Progenitor cell of endocrine pancreas (in vitro differentiated cells): ENCODE measurements at regions not wholly inside any gene's neighbourhood (a gene's known extent, or its start where the extent isn't known, plus 50 kb on each side); places are given as distances from the start of the nearest gene placed in this dataset.

Source experiments
- DNase-seq: peaks from one replicate; pipeline ENCODE4 v3.0.0; 2021; ENCODE audit warnings: low spot score; ENCODE audit not compliant: unreplicated experiment
- H3K27ac Mint-ChIP-seq: 2 replicates; pipeline ENCODE4 v1.8.0; 2021; ENCODE audit warnings: mild to moderate bottlenecking, moderate library complexity, mixed read lengths
- H3K27me3 Mint-ChIP-seq: 2 replicates; pipeline ENCODE4 v1.8.0; 2021; ENCODE audit warnings: mixed read lengths
- H3K36me3 Mint-ChIP-seq: 2 replicates; pipeline ENCODE4 v1.8.0; 2022; ENCODE audit warnings: mixed read lengths; ENCODE audit not compliant: insufficient read depth
- H3K4me1 Mint-ChIP-seq: 2 replicates; pipeline ENCODE4 v1.8.0; 2021; ENCODE audit warnings: low read depth, mixed read lengths
- H3K4me3 Mint-ChIP-seq: 2 replicates; pipeline ENCODE4 v1.8.0; 2021; ENCODE audit warnings: low read depth, mild to moderate bottlenecking, moderate library complexity, mixed read lengths
- H3K9me3 Mint-ChIP-seq: 2 replicates; pipeline ENCODE4 v1.8.0; 2021; ENCODE audit warnings: low read depth, mixed read lengths
- TF ChIP-seq, protein P1 (sequence below): fragments of 200-600 bp; sonication (generic); IDR thresholded peaks from one replicate; pipeline ENCODE4 v1.5.0; 2021; ENCODE audit warnings: antibody characterized with exemption, mild to moderate bottlenecking; ENCODE audit not compliant: unreplicated experiment

DNA sequence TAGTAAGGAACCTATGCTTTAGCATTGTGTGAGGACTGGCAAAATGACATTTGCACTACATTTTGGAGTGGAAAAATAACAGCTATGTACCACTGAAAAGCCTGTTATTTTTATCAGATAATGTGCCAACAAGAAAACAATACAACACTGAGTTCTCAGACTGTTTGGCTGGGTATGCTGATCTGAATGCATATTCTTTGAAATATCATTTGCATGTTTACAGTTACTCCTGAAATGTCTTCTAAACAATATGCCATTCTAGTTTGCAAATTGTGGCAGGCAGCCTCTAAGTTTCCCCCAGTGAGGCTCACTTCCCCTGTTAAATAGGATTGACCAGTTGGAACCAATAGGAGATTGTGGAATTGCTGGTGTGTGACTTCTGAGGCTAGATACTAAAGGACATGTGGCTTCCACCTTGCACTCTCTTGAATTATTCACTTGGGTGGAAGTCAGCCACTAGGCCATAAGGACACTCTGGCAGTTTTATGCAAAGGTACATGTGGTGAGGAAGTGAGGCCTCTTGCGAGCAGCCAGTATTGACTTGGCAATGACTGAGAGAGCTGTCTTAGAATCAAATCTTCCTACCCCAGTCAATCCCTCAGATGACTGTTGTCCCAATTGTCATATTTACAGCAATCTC is 250.4 kb upstream of the PCSK5 start:
- Mint-ChIP-seq H3K9me3 (no peaks in the 10 kb centered on the region), H3K27ac (no peak overlapping the region), H3K36me3 (no peaks in the 10 kb centered on the region), H3K27me3 (no peaks in the 10 kb centered on the region), H3K4me1 (no peaks in the 10 kb centered on the region), H3K4me3 (no peak overlapping the region)
- TF ChIP-seq, protein P1, sequence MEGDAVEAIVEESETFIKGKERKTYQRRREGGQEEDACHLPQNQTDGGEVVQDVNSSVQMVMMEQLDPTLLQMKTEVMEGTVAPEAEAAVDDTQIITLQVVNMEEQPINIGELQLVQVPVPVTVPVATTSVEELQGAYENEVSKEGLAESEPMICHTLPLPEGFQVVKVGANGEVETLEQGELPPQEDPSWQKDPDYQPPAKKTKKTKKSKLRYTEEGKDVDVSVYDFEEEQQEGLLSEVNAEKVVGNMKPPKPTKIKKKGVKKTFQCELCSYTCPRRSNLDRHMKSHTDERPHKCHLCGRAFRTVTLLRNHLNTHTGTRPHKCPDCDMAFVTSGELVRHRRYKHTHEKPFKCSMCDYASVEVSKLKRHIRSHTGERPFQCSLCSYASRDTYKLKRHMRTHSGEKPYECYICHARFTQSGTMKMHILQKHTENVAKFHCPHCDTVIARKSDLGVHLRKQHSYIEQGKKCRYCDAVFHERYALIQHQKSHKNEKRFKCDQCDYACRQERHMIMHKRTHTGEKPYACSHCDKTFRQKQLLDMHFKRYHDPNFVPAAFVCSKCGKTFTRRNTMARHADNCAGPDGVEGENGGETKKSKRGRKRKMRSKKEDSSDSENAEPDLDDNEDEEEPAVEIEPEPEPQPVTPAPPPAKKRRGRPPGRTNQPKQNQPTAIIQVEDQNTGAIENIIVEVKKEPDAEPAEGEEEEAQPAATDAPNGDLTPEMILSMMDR, result no peak
- no peak for DNase-seq

DNA sequence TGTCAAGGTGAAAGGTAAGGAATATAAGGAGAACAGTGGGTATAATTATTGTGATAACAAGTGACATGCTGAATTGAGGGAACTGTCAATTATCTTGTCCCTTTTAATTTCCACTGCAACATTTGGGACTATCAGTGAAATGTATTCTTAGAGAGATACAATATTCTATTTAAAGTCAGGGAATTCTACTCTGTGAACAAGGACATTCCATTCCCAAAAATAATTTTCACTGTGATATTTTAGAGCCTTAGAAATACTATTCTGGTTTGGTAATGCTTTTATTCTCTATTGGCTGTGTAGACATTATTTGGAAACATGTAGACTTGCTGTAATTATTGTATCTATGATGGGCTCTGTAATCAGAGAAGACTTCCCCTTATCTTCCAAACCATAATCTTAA is 248.0 kb upstream of the PCSK5 start:
- DNase-seq, result no peak
- Mint-ChIP-seq H3K4me3 (no peak overlapping the region), H3K27me3 (no peaks in the 10 kb centered on the region), H3K27ac (no peak overlapping the region), H3K9me3 (no peaks in the 10 kb centered on the region), H3K36me3 (no peaks in the 10 kb centered on the region), H3K4me1 (no peaks in the 10 kb centered on the region)
- TF ChIP-seq, protein P1, result no peak

DNA sequence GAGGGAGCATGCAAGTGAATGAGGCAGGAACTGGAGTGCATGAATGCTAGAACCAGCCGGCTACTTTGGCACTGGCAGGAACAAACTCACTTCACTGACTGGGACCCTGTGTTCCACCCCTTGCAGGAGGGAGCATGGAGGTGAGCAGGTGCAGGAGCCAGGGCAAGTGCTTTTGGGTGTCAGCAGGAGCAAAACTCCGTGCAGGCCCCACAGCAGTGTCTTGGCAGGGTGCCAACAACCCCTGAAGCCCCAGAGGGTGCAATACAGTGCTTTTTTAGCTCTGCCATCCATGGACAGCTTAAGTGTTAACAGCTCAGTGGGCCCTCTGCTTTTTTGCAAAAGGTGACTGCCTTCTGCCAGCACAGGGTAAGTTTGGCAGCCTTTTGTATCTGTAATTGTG is 245.8 kb upstream of the PCSK5 start:
- H3K27me3 Mint-ChIP-seq, result no peaks in the 10 kb centered on the region
- H3K4me3 Mint-ChIP-seq, result no peak overlapping the region

DNA sequence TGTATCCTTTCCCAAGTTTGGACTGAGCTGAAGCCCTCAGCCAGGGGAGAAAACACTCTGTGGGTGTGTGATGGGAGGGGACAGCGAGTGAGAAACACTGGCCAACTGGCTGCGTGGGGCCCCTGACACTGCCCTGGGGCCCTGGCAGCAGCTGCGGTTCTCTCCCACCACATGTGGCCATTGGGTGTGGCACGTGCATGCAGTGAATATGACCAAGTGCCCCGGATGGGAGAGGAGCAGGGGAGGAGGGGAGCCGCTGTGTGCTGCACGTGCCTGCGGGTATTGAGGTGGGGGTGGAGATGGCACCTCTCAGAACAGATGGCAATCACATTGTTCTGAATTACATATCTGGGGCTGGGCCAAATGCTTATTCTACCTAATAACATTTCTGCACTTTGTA is 242.4 kb upstream of the PCSK5 start:
- no peaks in the 10 kb centered on the region for H3K27me3 Mint-ChIP-seq
- TF ChIP-seq, protein P1, result no peak
- DNase-seq, result no peak
- H3K9me3 Mint-ChIP-seq, result no peaks in the 10 kb centered on the region
- H3K36me3 Mint-ChIP-seq, result no peaks in the 10 kb centered on the region
- no peak overlapping the region for H3K27ac Mint-ChIP-seq
- H3K4me1 Mint-ChIP-seq, result no peaks in the 10 kb centered on the region
- no peak overlapping the region for H3K4me3 Mint-ChIP-seq

More for the DNA sequence above, 245.8 kb upstream of the PCSK5 start:
- no peak for DNase-seq
- TF ChIP-seq, protein P1, result no peak
- Mint-ChIP-seq H3K36me3 (no peaks in the 10 kb centered on the region), H3K4me1 (no peaks in the 10 kb centered on the region), H3K27ac (no peak overlapping the region), H3K9me3 (no peaks in the 10 kb centered on the region)

DNA sequence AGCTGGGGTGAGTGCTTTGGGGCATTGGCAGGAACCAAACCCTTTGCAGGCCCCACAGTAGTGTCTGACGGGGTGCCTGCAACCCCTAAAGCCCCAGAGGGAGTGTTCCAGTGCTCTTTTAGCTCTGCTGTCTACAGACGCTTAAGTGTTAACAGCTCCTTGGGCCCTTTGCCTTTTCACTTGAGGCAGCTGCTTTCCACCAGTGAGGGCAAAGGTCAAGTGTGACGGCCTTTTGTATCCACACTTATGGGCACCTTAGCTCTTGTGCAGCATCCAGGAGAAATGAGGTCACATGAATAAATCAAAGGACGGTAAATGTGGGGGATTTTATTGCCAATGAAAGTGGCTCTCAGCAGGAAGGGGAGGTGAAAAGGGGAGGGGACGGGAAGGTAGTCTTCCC is 241.4 kb upstream of the PCSK5 start:
- no peaks in the 10 kb centered on the region for H3K36me3 Mint-ChIP-seq
- TF ChIP-seq, protein P1, result no peak
- H3K4me3 Mint-ChIP-seq, result no peak overlapping the region

More for the DNA sequence above, 241.4 kb upstream of the PCSK5 start:
- no peak for DNase-seq
- Mint-ChIP-seq H3K9me3 (no peaks in the 10 kb centered on the region), H3K4me1 (peaks cover 2% of the 10 kb centered on the region), H3K27ac (no peak overlapping the region), H3K27me3 (no peaks in the 10 kb centered on the region)
